ENCODE measurements at regions not wholly inside any gene's neighbourhood (a gene's known extent, or its start where the extent isn't known, plus 50 kb on each side); places are given as distances from the start of the nearest gene placed in this dataset.

- no peaks in the 10 kb centered on the region for H3K36me3 ChIP-seq
- TF ChIP-seq POLR2A (IDR thresholded peaks at IDR 0.05), result no peak
- no peak for TF ChIP-seq POLR2AphosphoS5 (IDR thresholded peaks at IDR 0.05)
- TF ChIP-seq, protein P1, sequence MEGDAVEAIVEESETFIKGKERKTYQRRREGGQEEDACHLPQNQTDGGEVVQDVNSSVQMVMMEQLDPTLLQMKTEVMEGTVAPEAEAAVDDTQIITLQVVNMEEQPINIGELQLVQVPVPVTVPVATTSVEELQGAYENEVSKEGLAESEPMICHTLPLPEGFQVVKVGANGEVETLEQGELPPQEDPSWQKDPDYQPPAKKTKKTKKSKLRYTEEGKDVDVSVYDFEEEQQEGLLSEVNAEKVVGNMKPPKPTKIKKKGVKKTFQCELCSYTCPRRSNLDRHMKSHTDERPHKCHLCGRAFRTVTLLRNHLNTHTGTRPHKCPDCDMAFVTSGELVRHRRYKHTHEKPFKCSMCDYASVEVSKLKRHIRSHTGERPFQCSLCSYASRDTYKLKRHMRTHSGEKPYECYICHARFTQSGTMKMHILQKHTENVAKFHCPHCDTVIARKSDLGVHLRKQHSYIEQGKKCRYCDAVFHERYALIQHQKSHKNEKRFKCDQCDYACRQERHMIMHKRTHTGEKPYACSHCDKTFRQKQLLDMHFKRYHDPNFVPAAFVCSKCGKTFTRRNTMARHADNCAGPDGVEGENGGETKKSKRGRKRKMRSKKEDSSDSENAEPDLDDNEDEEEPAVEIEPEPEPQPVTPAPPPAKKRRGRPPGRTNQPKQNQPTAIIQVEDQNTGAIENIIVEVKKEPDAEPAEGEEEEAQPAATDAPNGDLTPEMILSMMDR (IDR thresholded peaks at IDR 0.05), result no peak
- no peak for TF ChIP-seq EP300 (IDR thresholded peaks at IDR 0.05)
- peaks cover 0 to 8% (median 0%) of the 10 kb centered on the region in 3 donors for H3K4me1 ChIP-seq
- H3K4me3 ChIP-seq, result no peak overlapping the region
- no peaks in the 10 kb centered on the region for H3K9me3 ChIP-seq
- WGBS, 2 donors (ENCODE audit: low coverage in 1 of 2), result 63 to 78% methylated on average over 6 of the region's 6 CpGs
- no peaks in the 10 kb centered on the region for H3K27me3 ChIP-seq
- no peak overlapping the region for H3K27ac ChIP-seq
- no peak for ATAC-seq
These were observed 294.5 kb downstream of the PDGFC start for GRCh38 chr4:156677131-156677531.

DNA sequence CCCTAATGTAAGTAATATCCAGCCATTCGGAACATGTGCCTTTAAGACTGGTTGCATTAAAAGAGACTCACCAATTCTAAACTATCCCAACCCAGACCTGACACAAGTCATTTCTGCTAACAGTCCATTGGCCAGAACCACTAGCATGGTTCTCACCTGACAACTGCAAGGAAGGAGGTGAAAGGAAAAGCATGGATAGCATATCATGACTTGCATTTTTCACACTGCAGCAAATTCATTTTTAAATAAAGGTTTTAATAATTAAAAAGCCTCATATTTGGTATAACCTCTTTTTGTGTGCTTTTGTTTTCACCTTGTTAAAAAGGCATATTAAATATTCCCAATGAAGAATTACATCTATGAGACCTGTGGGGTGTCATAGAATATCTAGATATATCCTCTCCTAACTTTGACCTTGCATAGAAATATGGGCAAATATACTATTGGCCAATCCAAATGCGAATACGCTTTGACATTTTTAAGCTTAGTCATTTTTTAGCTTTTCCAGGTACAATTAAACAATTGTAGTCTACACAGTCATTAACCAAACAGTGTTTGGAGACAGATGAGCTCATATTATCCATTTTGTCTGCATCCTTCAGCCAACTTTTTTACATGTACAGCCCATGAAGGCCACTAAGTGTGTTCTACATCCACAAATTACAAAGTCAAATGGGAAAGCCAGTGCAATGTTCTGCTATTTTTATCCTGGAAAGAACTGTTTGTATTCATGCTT is 295.3 kb downstream of the PDGFC start:
- Histone ChIP-seq H3K36me3 (no peaks in the 10 kb centered on the region), H3K4me3 (no peak overlapping the region), H3K9me3 (no peaks in the 10 kb centered on the region), H3K4me1 (peaks cover 0 to 8% (median 0%) of the 10 kb centered on the region in 3 donors), H3K27me3 (no peaks in the 10 kb centered on the region), H3K27ac (no peak overlapping the region)
- ATAC-seq, result no peak
- TF ChIP-seq EP300 (IDR thresholded peaks at IDR 0.05) (no peak), POLR2A (IDR thresholded peaks at IDR 0.05) (no peak), POLR2AphosphoS5 (IDR thresholded peaks at IDR 0.05) (no peak)
- TF ChIP-seq, protein P1 (IDR thresholded peaks at IDR 0.05), result no peak
- WGBS, 2 donors (ENCODE audit: low coverage in 1 of 2), result 80 to 92% methylated on average over 2 to 3 of the region's 3 CpGs

DNA sequence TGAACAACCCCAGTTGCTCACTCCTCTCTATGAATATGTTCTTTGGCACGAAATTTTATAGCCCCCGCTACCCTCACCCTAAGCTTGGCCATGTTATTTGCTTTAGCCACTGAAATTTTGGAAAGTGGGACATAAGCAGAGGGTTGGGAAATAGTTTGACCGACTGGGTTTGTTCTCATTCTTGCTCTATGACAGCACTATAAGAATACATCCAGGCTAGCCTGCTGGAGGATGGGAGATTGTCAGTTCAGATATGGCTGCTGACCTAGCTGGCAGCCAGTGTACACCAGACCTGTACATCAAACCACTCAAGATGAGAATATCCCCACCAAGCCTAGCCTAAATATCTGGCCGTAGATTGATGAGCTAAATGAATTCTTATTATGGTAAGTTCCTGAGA is 298.1 kb downstream of the PDGFC start:
- Histone ChIP-seq H3K36me3 (no peaks in the 10 kb centered on the region), H3K27ac (no peak overlapping the region), H3K4me1 (peaks cover 0 to 8% (median 0%) of the 10 kb centered on the region in 3 donors), H3K27me3 (no peaks in the 10 kb centered on the region), H3K4me3 (no peak overlapping the region), H3K9me3 (no peaks in the 10 kb centered on the region)
- no peak for ATAC-seq
- 80 to 90% methylated on average over 2 to 3 of the region's 4 CpGs for WGBS, 2 donors (ENCODE audit: low coverage in 1 of 2)
- TF ChIP-seq EP300 (IDR thresholded peaks at IDR 0.05), result no peak
- TF ChIP-seq, protein P1 (IDR thresholded peaks at IDR 0.05), result no peak
- TF ChIP-seq POLR2A (IDR thresholded peaks at IDR 0.05), result no peak
- TF ChIP-seq POLR2AphosphoS5 (IDR thresholded peaks at IDR 0.05), result no peak

DNA sequence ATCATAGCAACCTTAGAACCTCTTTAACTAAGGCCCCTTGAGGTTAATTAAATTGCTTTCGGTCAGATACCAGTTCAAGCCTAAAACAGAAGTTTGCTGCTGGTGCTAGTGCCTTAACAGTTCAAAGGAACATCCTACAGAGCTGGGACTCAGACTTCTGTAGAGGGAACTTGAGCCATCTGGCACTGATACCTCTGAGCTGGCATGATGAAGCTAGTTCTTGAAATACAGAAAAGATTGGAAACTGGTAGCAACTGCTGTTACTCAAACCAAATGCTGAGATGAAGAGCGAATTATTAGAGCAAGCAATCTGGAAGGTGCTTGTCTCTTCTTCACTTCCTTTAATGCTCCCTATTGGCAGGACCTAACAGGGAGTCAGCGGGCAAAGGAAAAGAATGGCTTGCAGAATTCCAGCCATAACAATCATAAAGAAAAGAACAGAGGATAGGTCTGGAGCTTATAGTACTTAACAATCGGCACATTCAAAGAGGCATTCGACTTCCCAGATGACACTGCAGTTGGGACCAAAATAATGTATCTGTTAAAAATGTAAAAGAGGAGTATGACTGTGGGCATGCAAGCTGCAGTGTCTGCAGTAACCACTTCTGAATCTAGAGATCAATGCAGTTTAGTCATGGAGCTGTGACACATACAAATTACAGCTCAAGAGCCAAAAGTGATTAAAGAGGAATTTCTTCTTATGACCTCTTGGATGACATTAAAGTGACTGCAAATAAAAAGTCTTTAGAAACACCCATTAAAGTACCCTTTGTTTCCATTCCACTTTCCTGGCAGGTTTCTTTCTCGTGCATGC is 298.9 kb downstream of the PDGFC start:
- no peak for ATAC-seq
- no peak for TF ChIP-seq POLR2AphosphoS5 (IDR thresholded peaks at IDR 0.05)
- TF ChIP-seq, protein P1 (IDR thresholded peaks at IDR 0.05), result no peak
- TF ChIP-seq POLR2A (IDR thresholded peaks at IDR 0.05), result no peak
- no peak for TF ChIP-seq EP300 (IDR thresholded peaks at IDR 0.05)
- 43 to 65% methylated on average over 5 to 6 of the region's 6 CpGs for WGBS, 2 donors (ENCODE audit: low coverage in 1 of 2)
- no peaks in the 10 kb centered on the region for H3K36me3 ChIP-seq
- H3K27ac ChIP-seq, result no peak overlapping the region
- H3K9me3 ChIP-seq, result no peaks in the 10 kb centered on the region
- H3K4me3 ChIP-seq, result no peak overlapping the region
- H3K27me3 ChIP-seq, result no peaks in the 10 kb centered on the region
- peaks cover 0 to 8% (median 0%) of the 10 kb centered on the region in 3 donors for H3K4me1 ChIP-seq

All from gastroesophageal sphincter (tissue), 4 donors.